ENCODE measurements at regions not wholly inside any gene's neighbourhood (a gene's known extent, or its start where the extent isn't known, plus 50 kb on each side); places are given as distances from the start of the nearest gene placed in this dataset.

DNA sequence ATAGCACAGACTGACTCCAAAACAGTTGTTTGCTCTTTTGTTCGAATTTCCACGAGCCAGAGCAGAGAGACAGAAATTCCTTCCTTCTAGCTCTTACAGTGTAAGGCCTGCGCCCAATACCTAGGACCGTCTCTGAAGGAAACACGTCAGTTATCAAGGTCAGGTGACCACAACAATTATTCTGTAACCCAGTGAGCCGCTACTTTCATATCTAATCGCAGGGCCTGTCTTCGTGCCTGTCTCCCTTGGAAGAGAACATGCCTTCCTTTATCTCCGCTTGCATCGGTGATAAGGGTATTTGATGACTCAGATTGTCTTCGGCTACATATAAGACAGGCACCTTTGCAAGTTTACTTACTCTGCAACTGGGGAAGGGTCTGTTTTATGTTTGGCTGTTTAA is 288.0 kb downstream of the MAF start:
- Histone ChIP-seq H3K4me3 (no peak overlapping the region), H3K4me1 (peaks cover 0 to 17% (median 0%) of the 10 kb centered on the region in 3 donors), H3K27ac (no peak overlapping the region), H3K36me3 (no peaks in the 10 kb centered on the region), H3K9me3 (no peaks in the 10 kb centered on the region), H3K27me3 (peaks cover 0 to 38% (median 0%) of the 10 kb centered on the region in 4 donors)
- TF ChIP-seq, protein P1, sequence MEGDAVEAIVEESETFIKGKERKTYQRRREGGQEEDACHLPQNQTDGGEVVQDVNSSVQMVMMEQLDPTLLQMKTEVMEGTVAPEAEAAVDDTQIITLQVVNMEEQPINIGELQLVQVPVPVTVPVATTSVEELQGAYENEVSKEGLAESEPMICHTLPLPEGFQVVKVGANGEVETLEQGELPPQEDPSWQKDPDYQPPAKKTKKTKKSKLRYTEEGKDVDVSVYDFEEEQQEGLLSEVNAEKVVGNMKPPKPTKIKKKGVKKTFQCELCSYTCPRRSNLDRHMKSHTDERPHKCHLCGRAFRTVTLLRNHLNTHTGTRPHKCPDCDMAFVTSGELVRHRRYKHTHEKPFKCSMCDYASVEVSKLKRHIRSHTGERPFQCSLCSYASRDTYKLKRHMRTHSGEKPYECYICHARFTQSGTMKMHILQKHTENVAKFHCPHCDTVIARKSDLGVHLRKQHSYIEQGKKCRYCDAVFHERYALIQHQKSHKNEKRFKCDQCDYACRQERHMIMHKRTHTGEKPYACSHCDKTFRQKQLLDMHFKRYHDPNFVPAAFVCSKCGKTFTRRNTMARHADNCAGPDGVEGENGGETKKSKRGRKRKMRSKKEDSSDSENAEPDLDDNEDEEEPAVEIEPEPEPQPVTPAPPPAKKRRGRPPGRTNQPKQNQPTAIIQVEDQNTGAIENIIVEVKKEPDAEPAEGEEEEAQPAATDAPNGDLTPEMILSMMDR (IDR thresholded peaks at IDR 0.05): no peak
- no peak for TF ChIP-seq POLR2A (IDR thresholded peaks at IDR 0.05)
- DNase-seq: no peak
- WGBS, 2 donors: 74 to 83% methylated on average over 5 to 11 of the region's 11 CpGs
- intact Hi-C loops (cut with DNase I): no loop called here

DNA sequence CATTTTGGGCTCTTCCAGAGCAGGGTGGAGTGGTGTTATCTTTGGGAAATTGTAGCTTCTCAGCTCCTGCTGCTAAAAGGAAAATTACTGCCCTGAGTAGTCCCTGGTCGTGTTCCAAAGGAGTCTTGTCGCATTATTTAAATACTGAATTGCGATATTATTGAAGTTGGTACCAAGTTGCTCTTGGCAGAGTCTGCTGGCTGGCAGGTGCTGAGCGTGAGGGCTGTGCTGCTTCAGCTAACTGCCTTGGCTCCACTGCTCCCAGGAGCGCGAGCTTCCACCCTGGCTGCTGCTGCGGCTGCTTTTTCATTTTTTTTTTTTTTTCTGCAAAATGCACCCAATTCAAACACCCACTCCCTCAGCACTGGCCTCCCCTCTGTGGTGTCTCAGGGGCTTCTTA is 289.8 kb downstream of the MAF start:
- 63 to 75% methylated on average over 7 of the region's 7 CpGs for WGBS, 2 donors
- H3K36me3 ChIP-seq: no peaks in the 10 kb centered on the region
- H3K4me3 ChIP-seq: no peak overlapping the region
- H3K27me3 ChIP-seq: peaks cover 0 to 23% (median 0%) of the 10 kb centered on the region in 4 donors
- no peak for DNase-seq
- H3K9me3 ChIP-seq: no peaks in the 10 kb centered on the region
- no peak for TF ChIP-seq POLR2A (IDR thresholded peaks at IDR 0.05)
- TF ChIP-seq, protein P1 (IDR thresholded peaks at IDR 0.05): no peak
- intact Hi-C loops (cut with DNase I): no loop called here
- peaks cover 0 to 18% (median 0%) of the 10 kb centered on the region in 3 donors for H3K4me1 ChIP-seq
- H3K27ac ChIP-seq: no peak overlapping the region

DNA sequence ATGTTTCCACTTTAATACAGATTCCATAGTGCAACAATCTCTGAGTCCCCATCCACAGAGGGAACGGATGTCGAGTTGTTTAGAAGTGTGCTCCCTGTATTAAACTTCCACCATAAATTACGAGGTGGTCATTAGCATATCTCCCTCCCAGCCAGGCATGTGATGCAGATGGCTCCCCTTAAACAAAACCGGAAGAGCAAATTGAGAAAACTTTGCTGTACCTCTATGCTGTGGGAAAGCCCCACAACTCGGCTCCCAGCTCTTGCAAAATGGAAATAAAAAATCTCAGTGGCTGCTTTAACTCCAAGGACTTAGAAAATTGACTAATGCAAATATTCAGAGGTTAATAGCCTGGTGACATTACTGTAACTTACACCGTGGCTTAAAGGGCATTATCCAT is 290.9 kb downstream of the MAF start:
- H3K4me1 ChIP-seq: peaks cover 0 to 18% (median 0%) of the 10 kb centered on the region in 3 donors
- intact Hi-C loops (cut with DNase I): no loop called here
- no peak for DNase-seq
- H3K4me3 ChIP-seq: no peak overlapping the region
- TF ChIP-seq, protein P1 (IDR thresholded peaks at IDR 0.05): no peak
- TF ChIP-seq POLR2A (IDR thresholded peaks at IDR 0.05): no peak
- 48 to 58% methylated on average over 5 of the region's 6 CpGs for WGBS, 2 donors
- peaks cover 0 to 18% (median 0%) of the 10 kb centered on the region in 4 donors for H3K27me3 ChIP-seq
- H3K27ac ChIP-seq: no peak overlapping the region
- H3K36me3 ChIP-seq: no peaks in the 10 kb centered on the region
- H3K9me3 ChIP-seq: no peaks in the 10 kb centered on the region

DNA sequence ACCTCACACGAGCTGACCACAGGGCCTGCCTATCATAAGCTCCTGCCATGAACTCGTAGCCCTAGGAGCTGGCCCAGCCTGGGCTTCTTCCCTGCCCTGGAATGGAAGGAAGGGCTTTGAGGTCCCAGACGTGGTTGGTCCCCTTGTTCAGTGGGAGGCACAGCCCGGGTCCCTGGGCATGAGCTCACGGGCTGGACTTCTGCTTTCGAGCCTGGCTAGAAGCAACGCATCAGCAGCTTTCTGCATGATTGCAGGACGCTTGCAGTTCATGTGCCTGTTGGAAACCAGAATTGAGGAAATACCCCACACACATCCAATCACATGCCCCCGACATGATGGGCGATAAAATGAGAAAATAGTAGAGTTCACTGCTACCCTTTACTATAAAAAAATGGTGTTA is 293.3 kb downstream of the MAF start:
- WGBS, 2 donors: 66 to 84% methylated on average over 3 of the region's 10 CpGs
- H3K27me3 ChIP-seq: peaks cover 0 to 19% (median 0%) of the 10 kb centered on the region in 4 donors
- intact Hi-C loops (cut with DNase I): no loop called here
- no peaks in the 10 kb centered on the region for H3K9me3 ChIP-seq
- DNase-seq: no peak
- H3K36me3 ChIP-seq: no peaks in the 10 kb centered on the region
- H3K4me3 ChIP-seq: no peak overlapping the region
- peaks cover 0 to 18% (median 0%) of the 10 kb centered on the region in 3 donors for H3K4me1 ChIP-seq
- TF ChIP-seq, protein P1 (IDR thresholded peaks at IDR 0.05): no peak
- no peak for TF ChIP-seq POLR2A (IDR thresholded peaks at IDR 0.05)
- no peak overlapping the region for H3K27ac ChIP-seq

DNA sequence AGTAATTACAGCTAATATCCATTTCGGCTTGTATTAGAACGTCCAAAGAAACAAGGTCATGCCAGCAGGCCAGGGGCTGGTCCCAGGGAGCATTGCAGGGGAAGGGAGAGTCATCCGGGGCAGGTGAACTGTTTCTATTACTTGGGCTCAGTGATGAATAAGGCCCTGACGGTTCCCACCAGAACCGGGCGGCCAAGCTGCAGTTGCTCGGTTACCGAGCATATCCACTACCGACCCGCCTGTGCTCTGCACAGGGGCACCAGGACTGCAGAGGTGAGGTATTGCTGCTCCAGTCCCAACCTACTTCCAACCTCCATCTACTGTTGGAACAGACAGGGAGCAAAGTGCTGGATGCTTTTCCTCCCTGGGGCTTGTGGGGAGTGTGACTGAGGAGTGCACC is 295.5 kb downstream of the MAF start:
- Histone ChIP-seq H3K27ac (no peak overlapping the region), H3K4me1 (peaks cover 0 to 18% (median 0%) of the 10 kb centered on the region in 3 donors), H3K27me3 (peaks cover 0 to 19% (median 0%) of the 10 kb centered on the region in 4 donors), H3K36me3 (no peaks in the 10 kb centered on the region), H3K4me3 (no peak overlapping the region), H3K9me3 (no peaks in the 10 kb centered on the region)
- no peak for TF ChIP-seq POLR2A (IDR thresholded peaks at IDR 0.05)
- TF ChIP-seq, protein P1 (IDR thresholded peaks at IDR 0.05): no peak
- 79 to 95% methylated on average over 10 of the region's 10 CpGs for WGBS, 2 donors
- intact Hi-C loops (cut with DNase I): no loop called here
- no peak for DNase-seq

All from esophagus squamous epithelium (tissue), 5 donors.